AG09309 (cell line): ENCODE measurements at regions not wholly inside any gene's neighbourhood (a gene's known extent, or its start where the extent isn't known, plus 50 kb on each side); places are given as distances from the start of the nearest gene placed in this dataset.

Experiments
- DNase-seq: peaks from one replicate; pipeline ENCODE4 v3.0.0-alpha.2; 2010; ENCODE audit warnings: low read depth
- H3K4me3 ChIP-seq: 2 replicates; pipeline ENCODE4 v1.5.1; 2011; ENCODE audit warnings: mild to moderate bottlenecking, low read depth, low read length, moderate library complexity; ENCODE audit not compliant: control insufficient read depth
- CTCF ChIP-seq: IDR thresholded peaks from 2 replicates; pipeline ENCODE4 v1.5.1; 2011; ENCODE audit warnings: mild to moderate bottlenecking, low read depth, low read length, inconsistent platforms; ENCODE audit not compliant: insufficient read depth, control insufficient read depth; ENCODE audit errors: missing control alignments

DNA sequence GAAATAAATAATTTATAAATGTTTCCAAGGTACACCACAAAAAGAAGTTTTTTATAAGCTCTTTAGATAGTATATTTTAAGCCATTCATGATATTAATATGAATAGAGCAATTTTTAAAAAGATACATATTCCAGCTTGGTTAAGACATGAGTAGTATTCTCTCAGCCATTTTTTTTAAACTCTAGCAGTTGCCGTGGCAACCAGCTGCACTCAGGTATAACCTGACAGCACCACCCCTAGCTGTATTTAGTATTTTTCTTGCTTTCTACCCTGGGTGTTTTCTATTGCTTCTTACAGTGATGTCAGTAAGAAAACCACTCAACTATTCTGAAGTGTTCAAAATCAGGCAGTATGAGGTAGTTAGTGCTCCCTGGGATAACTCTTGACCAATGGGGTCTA is 496.3 kb upstream of the CNTN3 start:
- no peak for DNase-seq
- no peak for TF ChIP-seq CTCF
- H3K4me3 ChIP-seq: no peak overlapping the region

DNA sequence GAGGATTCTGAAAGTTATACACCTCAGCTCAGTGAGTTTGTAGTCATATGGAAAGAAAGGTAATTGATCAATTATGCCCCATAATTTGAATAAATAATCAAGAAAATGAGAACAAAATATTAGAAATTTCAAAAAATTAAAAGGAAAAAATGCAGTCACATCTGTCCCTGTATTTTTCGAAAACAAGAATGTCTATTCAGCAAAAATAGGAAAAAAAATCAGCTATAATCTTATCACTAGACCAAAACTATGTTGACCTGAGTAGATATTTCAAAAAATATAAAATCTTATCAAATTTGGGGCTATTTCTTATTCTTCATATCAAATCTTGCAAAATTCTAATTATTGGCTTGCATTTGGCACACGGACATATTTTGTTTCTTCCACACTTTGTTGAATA is 501.2 kb upstream of the CNTN3 start:
- DNase-seq: no peak
- H3K4me3 ChIP-seq: no peak overlapping the region
- no peak for TF ChIP-seq CTCF

- no peak for DNase-seq
- TF ChIP-seq CTCF: no peak
- no peak overlapping the region for H3K4me3 ChIP-seq
Measured at GRCh38 chr3:75118779-75119178, 504.3 kb upstream of the CNTN3 start.

GRCh38 chr3:75126556-75126955 is 512.1 kb upstream of the CNTN3 start:
- TF ChIP-seq CTCF: no peak
- H3K4me3 ChIP-seq: no peak overlapping the region
- no peak for DNase-seq

GRCh38 chr3:75129101-75129500 is 514.6 kb upstream of the CNTN3 start:
- no peak overlapping the region for H3K4me3 ChIP-seq
- no peak for TF ChIP-seq CTCF
- no peak for DNase-seq

DNA sequence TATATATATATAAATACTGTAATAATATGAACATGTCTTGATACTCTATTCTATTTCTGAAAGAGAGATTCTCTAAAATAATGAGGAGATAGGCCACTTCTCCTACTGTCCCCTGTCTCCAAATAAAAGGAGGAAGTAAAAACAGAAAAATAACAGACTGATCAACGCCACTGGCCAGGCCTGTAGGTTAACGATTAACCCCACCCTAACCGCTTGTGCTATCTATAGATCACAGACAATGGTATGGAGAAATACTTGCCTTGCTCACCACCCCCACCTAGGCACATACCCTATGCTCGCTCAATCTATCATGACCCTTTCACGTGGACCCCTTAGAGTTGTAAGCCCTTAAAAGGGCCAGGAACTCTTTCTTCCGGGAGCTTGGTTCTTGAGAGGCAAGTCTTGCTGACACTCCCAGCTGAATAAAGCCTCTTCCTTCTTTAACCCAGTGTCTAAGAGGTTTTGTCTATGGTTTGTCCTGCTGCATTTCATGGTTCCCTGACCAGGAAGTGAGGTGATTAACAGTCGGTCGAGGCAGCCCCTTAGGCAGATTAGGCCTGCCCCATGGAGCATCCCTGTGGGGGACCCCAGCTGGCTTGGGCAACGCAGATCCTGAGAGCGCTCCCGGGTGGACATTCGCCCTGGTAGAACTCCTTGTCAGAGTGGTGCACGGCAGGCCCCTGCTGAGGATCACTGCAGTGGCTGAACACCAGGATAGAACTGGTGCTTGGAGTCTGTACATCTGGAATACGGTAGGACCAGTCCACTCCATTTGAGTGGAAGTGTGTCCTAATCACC is 521.8 kb upstream of the CNTN3 start:
- no peak for DNase-seq
- no peak for TF ChIP-seq CTCF
- no peak overlapping the region for H3K4me3 ChIP-seq
